Keratinocyte (primary cell): ENCODE measurements at regions not wholly inside any gene's neighbourhood (a gene's known extent, or its start where the extent isn't known, plus 50 kb on each side); places are given as distances from the start of the nearest gene placed in this dataset.
"Not testable (repeated sequence)": the region's sequence is repeated elsewhere in the genome, so short reads cannot be mapped to it uniquely, and the experiment has no call there.

Source experiments
- CTCF ChIP-seq, 3 experiments: IDR thresholded peaks in 1 of 3; conservative IDR thresholded peaks in 1 of 3; optimal IDR thresholded peaks in 1 of 3; 2 replicates in 2 of 3; 3 replicates in 1 of 3; pipeline versions ENCODE3 to v1.5.1; 2011; ENCODE audit warnings: low read length in 3 of 3, mild to moderate bottlenecking in 3 of 3, moderate library complexity in 2 of 3, control low read depth in 1 of 3, inconsistent platforms in 1 of 3; ENCODE audit not compliant: insufficient read depth in 2 of 3; ENCODE audit errors: extremely low read depth in 1 of 3
- EZH2 ChIP-seq: IDR thresholded peaks from one replicate; pipeline ENCODE4 v1.6.1; 2012; ENCODE audit warnings: inconsistent platforms, mild to moderate bottlenecking, low read length, moderate library complexity

GRCh38 chr12:105664765-105665164 is 334.3 kb downstream of the C12orf75 start:
- not testable (repeated sequence) for TF ChIP-seq EZH2; CTCF (optimal IDR thresholded peaks at IDR 0.05 in 1 of 3, IDR thresholded peaks at IDR 0.05 in 1 of 3, conservative IDR thresholded peaks at IDR 0.05 in 1 of 3; ENCODE audit: extremely low read depth in 1 of 3, insufficient read depth in 2 of 3, low read length in 3 of 3)
